Neural progenitor cell (in vitro differentiated cells): ENCODE measurements at regions not wholly inside any gene's neighbourhood (a gene's known extent, or its start where the extent isn't known, plus 50 kb on each side); places are given as distances from the start of the nearest gene placed in this dataset.

Experiments used
- EZH2 ChIP-seq: fragments of 200-600 bp; sonication (generic); IDR thresholded peaks from 2 replicates; pipeline ENCODE4 v1.6.1; 2017; ENCODE audit warnings: antibody characterized with exemption, mild to moderate bottlenecking, moderate library complexity
- TF ChIP-seq, protein P1 (sequence below): fragments of 200-600 bp; sonication (generic); IDR thresholded peaks from 2 replicates; pipeline ENCODE4 v1.5.1; 2017; ENCODE audit warnings: antibody characterized with exemption, mild to moderate bottlenecking

DNA sequence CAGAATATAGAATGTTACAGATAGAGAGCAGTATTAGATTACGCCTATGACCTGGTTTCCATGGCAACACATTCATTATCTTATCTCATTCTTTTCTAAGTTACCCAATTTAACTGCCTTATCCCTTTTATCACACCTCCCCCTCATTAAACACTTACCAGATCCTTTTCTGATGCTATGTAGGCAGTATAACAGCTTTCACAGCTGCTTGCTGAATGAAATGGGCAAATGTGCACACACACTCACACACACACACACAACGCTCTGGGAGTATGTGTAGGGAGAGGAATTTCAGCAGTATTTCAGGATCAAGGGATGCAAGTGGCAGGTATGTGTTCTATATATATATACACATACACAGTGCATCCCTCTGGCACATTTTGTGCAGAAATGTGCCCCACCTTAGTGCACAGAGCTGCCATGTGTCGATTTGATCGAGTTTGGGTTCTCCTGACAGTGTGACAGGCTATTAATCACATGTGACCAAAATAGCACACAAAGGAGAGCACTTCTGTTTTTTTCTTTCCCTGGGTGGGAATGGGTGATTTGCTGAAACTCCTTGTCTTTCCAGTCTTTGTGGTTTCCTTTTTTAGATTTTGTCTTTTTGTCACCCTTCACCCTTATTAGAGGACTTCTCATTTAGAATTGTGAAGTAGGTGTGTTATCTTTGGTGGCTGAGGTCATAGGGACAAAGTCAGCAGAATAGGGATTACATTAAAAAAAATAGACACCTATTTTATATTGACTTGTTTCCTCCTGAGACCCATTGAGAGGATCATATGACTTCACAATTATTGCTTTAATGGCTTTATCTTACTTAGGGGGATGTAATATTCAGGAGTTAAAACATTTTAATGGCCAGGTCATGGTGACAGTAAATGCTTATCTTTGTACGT, 553.7 kb downstream of the PDCD6IP start:
- no peak for TF ChIP-seq EZH2
- TF ChIP-seq, protein P1, sequence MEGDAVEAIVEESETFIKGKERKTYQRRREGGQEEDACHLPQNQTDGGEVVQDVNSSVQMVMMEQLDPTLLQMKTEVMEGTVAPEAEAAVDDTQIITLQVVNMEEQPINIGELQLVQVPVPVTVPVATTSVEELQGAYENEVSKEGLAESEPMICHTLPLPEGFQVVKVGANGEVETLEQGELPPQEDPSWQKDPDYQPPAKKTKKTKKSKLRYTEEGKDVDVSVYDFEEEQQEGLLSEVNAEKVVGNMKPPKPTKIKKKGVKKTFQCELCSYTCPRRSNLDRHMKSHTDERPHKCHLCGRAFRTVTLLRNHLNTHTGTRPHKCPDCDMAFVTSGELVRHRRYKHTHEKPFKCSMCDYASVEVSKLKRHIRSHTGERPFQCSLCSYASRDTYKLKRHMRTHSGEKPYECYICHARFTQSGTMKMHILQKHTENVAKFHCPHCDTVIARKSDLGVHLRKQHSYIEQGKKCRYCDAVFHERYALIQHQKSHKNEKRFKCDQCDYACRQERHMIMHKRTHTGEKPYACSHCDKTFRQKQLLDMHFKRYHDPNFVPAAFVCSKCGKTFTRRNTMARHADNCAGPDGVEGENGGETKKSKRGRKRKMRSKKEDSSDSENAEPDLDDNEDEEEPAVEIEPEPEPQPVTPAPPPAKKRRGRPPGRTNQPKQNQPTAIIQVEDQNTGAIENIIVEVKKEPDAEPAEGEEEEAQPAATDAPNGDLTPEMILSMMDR = no peak
